Adrenal gland (tissue), 5 donors: ENCODE measurements at regions not wholly inside any gene's neighbourhood (a gene's known extent, or its start where the extent isn't known, plus 50 kb on each side); places are given as distances from the start of the nearest gene placed in this dataset.

Experiments used
- POLR2A ChIP-seq, 2 donors: fragments of 450-650 bp; IDR thresholded peaks; one replicate each; pipeline ENCODE4 v1.6.1; 2017; ENCODE audit warnings: antibody characterized with exemption in 2 of 2, mild to moderate bottlenecking in 2 of 2, moderate library complexity in 1 of 2
- TF ChIP-seq, protein P1 (sequence below), 6 experiments: fragments of 450-650 bp in 4 of 6; fragments of 200-600 bp in 2 of 6; sonication (generic) in 1 of 6; IDR thresholded peaks; 1 replicate in 5 of 6; 2 replicates in 1 of 6; pipeline versions ENCODE4 v1.5.1 to v1.8.0; 2016 to 2021; ENCODE audit warnings: antibody characterized with exemption in 6 of 6, mild to moderate bottlenecking in 2 of 6, moderate library complexity in 1 of 6
- donor health status: DM: no; HTN: no; CAD: no.

DNA sequence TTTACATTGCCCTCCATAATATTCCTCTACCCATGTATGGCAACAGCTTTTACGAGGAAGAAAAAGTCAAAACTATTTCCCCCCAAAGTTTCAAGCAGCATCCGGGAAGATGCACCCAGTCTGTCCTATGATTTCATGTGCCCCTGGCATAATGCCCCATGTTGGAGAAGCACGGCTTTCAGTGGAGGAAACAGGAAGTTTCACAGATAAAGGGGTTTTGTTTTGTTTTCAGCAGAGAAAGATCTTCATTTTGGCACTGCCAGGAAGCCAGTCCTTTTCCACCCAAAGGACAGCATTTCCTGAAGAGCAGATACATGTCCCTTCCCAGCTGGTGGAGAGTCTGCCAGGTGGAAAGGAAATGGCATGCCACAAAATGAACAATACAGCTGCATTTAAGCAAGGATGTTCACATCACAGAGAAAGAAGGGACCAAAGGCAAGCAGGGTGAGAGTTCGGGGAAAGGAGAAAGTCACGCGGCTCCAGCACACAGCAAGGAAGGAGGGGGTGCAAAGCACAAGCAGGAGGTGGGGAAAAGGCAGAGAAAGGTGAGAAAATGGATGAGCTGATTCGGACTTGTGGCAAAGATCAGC lies 95.3 kb upstream of the HIVEP3 start:
- no peak for TF ChIP-seq POLR2A (IDR thresholded peaks at IDR 0.05)
- TF ChIP-seq, protein P1, sequence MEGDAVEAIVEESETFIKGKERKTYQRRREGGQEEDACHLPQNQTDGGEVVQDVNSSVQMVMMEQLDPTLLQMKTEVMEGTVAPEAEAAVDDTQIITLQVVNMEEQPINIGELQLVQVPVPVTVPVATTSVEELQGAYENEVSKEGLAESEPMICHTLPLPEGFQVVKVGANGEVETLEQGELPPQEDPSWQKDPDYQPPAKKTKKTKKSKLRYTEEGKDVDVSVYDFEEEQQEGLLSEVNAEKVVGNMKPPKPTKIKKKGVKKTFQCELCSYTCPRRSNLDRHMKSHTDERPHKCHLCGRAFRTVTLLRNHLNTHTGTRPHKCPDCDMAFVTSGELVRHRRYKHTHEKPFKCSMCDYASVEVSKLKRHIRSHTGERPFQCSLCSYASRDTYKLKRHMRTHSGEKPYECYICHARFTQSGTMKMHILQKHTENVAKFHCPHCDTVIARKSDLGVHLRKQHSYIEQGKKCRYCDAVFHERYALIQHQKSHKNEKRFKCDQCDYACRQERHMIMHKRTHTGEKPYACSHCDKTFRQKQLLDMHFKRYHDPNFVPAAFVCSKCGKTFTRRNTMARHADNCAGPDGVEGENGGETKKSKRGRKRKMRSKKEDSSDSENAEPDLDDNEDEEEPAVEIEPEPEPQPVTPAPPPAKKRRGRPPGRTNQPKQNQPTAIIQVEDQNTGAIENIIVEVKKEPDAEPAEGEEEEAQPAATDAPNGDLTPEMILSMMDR (IDR thresholded peaks at IDR 0.05): no peak
